ENCODE measurements at regions not wholly inside any gene's neighbourhood (a gene's known extent, or its start where the extent isn't known, plus 50 kb on each side); places are given as distances from the start of the nearest gene placed in this dataset.

GRCh38 chr13:23059173-23059572 is 121.6 kb upstream of the SGCG start:
- Histone ChIP-seq H3K36me3 (ENCODE audit: control insufficient read depth in 2 of 4, insufficient read depth in 4 of 4, low read length in 3 of 4) (no peaks in the 10 kb centered on the region), H3K4me3 (ENCODE audit: extremely low read depth in 1 of 4, insufficient read depth in 2 of 4, low read depth in 3 of 4, low read length in 4 of 4) (no peak overlapping the region), H2AFZ (ENCODE audit: low read length) (no peak overlapping the region), H3K27me3 (replicated peaks in 1 of 4; ENCODE audit: control insufficient read depth in 3 of 4, extremely low read depth in 1 of 4, insufficient read depth in 3 of 4, low read length in 3 of 4) (no peaks in the 10 kb centered on the region), H2BK120ac (replicated peaks; ENCODE audit: low read depth, low read length) (no peak overlapping the region), H3K9me3 (ENCODE audit: insufficient read depth in 2 of 2, low read depth in 1 of 2, low read length in 1 of 2) (no peaks in the 10 kb centered on the region), H3K56ac (replicated peaks; ENCODE audit: insufficient read length, low read depth, low read length) (no peak overlapping the region), H3K14ac (ENCODE audit: insufficient read length) (no peak overlapping the region), H3K23ac (ENCODE audit: insufficient read length) (no peak overlapping the region), H3K9ac (replicated peaks in 1 of 4; ENCODE audit: extremely low read depth in 1 of 4, low read depth in 3 of 4, low read length in 3 of 4) (no peak overlapping the region), H2BK15ac (ENCODE audit: low read length) (no peak overlapping the region), H3K79me1 (ENCODE audit: low read depth, low read length) (no peaks in the 10 kb centered on the region), H3K4me2 (ENCODE audit: insufficient read depth in 1 of 2, low read depth in 2 of 2, low read length in 2 of 2) (no peak overlapping the region), H4K91ac (replicated peaks; ENCODE audit: insufficient read length, low read length) (no peak overlapping the region), H3K79me2 (ENCODE audit: control insufficient read depth in 1 of 2, insufficient read depth in 2 of 2, low read length in 2 of 2) (no peaks in the 10 kb centered on the region), H2BK20ac (ENCODE audit: low read length) (no peak overlapping the region), H2BK5ac (ENCODE audit: low read depth, low read length) (no peak overlapping the region), H3K4ac (replicated peaks; ENCODE audit: insufficient read length, low read depth, low read length) (no peak overlapping the region), H3K23me2 (ENCODE audit: low read depth, low read length) (no peaks in the 10 kb centered on the region), H2BK12ac (ENCODE audit: low read depth, low read length) (no peak overlapping the region), H4K8ac (ENCODE audit: extremely low read depth, insufficient read depth, low read length) (no peak overlapping the region), H2AK5ac (ENCODE audit: low read depth, low read length) (no peak overlapping the region), H4K5ac (ENCODE audit: insufficient read length, low read depth, low read length) (no peak overlapping the region), H4K20me1 (replicated peaks in 1 of 2; ENCODE audit: control insufficient read depth in 1 of 2, insufficient read depth in 2 of 2, low read length in 2 of 2) (no peaks in the 10 kb centered on the region), H3K4me1 (replicated peaks in 1 of 4; ENCODE audit: control insufficient read depth in 3 of 4, insufficient read depth in 4 of 4, low read length in 3 of 4) (no peaks in the 10 kb centered on the region), H3K18ac (ENCODE audit: extremely low read depth, low read length) (no peak overlapping the region), H3K27ac (ENCODE audit: low read depth, low read length) (no peak overlapping the region)
- DNase-seq (ENCODE audit: low read depth in 1 of 2, low spot score in 2 of 2) (no peak), FAIRE-seq (no peak)
- ChIA-PET CTCF (ENCODE audit: partially characterized antibody) (no interaction called here), POLR2A (ENCODE audit: partially characterized antibody) (no interaction called here)
- no peak for TF ChIP-seq RXRA (IDR thresholded peaks at IDR 0.05; ENCODE audit: insufficient read depth, low read depth, low read length)
- TF ChIP-seq SIN3A (conservative IDR thresholded peaks at IDR 0.05 in 1 of 2, IDR thresholded peaks at IDR 0.05 in 1 of 2; ENCODE audit: low read depth in 1 of 2, low read length in 2 of 2) = no peak
